ENCODE measurements at regions not wholly inside any gene's neighbourhood (a gene's known extent, or its start where the extent isn't known, plus 50 kb on each side); places are given as distances from the start of the nearest gene placed in this dataset.

- no peak for DNase-seq
Measured at GRCh38 chr3:157700405-157700804, 197.2 kb upstream of the VEPH1 start.

DNA sequence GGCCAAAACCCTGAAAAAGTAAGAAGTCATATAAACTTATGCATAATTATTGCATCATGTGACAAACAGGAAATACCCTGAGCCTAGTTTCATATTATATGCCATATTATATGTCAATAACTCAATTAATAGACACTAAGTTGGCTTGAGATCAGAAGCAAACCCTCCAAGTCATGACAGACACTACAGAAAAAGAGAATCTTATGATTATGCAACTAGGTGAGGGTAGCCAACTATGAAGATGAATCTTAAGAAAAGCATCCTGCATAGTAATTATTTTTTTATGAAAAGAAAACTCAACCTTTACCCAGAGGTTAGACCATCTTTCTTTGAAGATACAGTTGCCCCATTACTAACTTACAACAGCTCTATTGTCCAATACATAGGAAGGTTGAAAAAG is 192.4 kb upstream of the VEPH1 start:
- no peak for DNase-seq

- no peak for DNase-seq
Measured at GRCh38 chr3:157695103-157695502, 191.9 kb upstream of the VEPH1 start.

DNA sequence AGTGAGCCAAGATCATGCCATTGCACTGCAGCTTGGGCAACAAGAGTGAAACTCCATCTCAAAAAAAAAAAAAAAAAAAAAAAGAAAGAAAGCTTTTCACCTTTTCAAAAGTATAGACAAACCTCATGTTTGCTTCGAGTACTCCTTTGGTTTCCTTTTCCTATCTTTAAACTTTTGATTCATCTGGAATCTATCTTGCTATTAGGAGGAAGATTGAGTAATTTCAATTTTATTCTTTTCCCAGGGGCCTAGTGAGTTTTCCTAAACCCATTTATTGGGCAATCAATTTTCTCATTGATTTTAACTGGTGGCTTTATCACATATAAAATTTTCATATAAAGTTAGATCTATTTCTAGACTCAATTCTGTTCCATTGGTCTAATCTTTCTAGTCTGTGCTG is 190.5 kb upstream of the VEPH1 start:
- no peak for DNase-seq

- no peak for DNase-seq
Measured at GRCh38 chr3:157692468-157692867, 189.3 kb upstream of the VEPH1 start.

DNA sequence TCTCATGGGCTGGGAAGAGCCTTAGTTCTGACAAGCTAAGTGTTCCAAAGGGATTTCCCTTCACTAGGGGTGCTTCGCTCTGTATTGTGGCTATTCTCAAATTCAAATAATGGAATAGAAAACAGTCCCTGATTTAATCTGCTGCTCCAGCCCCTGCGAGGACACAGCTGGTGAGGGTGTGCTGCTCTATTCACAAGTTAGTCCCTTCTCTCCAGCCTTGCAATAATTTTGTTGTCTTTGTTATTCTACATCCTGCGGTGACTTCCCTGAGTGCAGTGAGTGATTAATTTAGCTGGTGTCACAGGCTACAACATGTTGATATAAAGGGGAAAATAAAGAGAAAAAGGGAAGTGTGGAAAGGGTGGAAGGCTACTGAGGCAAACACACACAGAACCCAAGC is 180.5 kb upstream of the VEPH1 start:
- DNase-seq = no peak

DNA sequence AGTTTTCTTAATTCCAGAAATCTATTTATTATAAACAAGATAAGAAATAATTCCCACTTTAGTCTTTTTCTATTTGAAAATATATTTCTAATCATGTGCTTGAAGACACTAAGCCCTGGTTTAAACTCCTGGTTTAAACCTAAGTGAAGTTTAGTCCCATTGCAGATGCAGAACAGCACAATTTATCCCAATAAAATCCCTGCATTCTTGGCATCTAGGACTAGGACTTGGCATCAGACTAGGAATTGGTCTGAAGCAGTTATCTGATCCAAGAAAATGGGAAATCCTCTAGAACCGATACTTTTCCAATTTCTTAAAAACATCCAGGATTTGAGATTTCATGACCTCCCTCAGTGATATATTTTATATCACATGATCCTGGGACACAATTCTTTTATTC is 168.8 kb upstream of the VEPH1 start:
- DNase-seq = no peak

DNA sequence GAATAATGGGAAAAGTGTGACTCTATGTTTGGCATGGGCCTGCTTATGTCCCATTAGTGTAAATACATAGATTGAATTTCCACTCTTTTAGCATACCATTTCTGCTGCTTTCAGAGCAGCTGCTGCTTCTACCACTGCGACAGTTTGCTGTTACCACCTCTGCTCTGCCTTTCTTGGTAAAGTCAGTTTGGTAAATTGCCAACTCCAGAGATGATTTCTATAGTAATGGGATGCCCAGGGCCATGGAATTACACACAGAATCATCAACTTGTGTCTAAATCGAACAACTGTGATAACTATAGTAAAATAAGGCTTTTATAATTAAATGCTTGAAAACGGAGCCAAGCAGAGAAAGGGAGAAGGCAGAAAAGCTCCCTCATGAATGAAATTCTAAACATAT is 168.4 kb upstream of the VEPH1 start:
- no peak for DNase-seq

GRCh38 chr3:157669416-157669815 is 166.2 kb upstream of the VEPH1 start:
- DNase-seq = no peak

DNA sequence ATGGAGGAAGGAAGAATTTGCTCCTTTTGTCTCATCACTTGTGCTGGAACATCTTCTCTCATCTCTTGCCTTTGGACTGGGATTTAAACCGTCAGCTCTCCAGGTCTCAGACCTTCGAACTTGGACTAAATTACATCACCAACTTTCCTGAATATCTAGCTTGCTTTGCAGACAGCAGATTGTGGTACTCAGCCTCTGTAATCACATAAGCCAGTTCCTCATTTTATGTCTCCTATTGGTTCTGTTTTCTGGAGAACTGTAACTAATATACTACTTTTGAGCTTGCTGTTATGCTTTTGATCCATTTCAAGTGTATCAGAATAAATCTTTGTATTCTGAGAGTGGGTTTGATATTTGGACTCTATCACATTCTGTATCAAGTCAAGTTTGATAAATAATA is 164.3 kb upstream of the VEPH1 start:
- DNase-seq = no peak

GRCh38 chr3:157662171-157662570 is 159.0 kb upstream of the VEPH1 start:
- no peak for DNase-seq

DNA sequence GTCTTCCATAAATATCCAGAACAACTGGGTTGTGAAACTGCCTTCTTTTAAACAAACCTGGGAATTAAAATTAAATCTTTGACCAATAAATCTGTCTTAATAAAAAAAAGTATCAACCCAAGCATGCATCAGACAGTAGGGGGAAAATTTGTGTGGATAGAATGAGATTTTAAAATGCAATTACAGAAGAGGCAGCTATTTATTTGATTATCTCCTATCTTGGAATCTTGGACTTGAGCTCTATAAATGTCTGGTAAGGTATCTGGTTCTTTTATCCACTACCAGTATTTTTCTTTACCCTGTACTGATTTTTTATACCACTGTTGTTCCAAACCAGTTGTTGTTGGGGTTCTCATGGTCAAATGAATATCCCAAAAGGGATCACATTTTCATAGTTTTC is 157.6 kb upstream of the VEPH1 start:
- no peak for DNase-seq

GRCh38 chr3:157652366-157652765 is 149.2 kb upstream of the VEPH1 start:
- DNase-seq = no peak

- DNase-seq = no peak
Measured at GRCh38 chr3:157650699-157651098, 147.5 kb upstream of the VEPH1 start.

DNA sequence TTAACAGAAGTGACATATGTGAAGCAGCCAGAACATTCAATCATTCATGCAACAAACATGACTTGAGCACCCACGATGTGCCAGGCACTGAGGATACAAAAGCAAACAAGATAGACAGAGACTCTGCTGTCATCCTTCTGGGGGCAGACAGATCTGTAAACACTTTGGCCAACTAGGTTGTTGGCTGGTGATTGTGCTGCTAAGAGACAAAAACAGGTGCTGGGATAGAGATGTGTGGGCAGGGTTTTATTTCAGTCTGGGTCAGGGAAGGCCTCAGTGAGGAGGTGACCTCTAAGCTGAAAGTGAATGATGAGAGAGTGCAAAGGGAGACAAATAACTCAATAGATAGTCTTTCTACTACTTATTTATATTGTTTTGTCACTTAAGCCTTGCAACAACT is 147.0 kb upstream of the VEPH1 start:
- no peak for DNase-seq

DNA sequence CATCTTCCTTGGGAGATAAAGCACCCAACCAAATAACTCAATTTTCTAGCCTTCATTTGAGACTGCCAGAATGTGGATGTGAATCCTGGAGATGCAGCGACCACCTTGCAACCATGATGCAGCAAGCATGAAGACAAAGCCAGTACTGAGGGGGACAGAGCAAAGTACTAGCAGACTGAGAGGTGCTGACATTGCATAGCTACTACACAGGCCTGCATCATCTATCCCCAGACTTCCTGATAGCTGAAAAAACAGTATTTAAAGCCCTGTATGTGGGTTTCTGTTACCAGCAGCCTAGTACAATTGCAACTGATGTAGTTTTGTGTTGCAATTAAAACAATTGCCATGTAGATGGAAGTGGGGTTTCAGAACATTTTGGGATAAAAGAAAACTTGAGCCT is 146.3 kb upstream of the VEPH1 start:
- no peak for DNase-seq

- DNase-seq = no peak
Measured at GRCh38 chr3:157647820-157648219, 144.6 kb upstream of the VEPH1 start.

GRCh38 chr3:157639756-157640426 is 136.7 kb upstream of the VEPH1 start:
- no peak for DNase-seq

- DNase-seq = no peak
Measured at GRCh38 chr3:157637866-157638265, 134.7 kb upstream of the VEPH1 start.

DNA sequence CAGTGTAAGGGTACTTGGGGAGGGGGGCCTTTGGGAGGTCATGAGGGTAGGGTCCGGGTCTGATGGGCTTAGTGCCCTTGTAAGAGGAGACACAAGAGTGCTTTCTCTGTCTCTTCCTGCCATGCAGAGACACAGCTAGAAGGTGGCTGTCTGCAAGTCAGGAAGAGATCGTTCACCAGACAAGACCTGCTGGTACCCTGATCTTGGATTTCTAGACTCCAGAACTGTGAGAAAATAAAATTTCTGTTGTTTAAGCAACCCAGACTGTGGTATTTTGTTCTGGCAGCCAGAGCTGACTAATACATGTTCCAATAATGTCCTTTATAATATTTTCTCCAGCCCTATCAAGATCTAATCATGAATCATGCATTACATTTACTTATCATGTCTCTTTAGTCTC is 130.0 kb upstream of the VEPH1 start:
- DNase-seq = no peak

DNA sequence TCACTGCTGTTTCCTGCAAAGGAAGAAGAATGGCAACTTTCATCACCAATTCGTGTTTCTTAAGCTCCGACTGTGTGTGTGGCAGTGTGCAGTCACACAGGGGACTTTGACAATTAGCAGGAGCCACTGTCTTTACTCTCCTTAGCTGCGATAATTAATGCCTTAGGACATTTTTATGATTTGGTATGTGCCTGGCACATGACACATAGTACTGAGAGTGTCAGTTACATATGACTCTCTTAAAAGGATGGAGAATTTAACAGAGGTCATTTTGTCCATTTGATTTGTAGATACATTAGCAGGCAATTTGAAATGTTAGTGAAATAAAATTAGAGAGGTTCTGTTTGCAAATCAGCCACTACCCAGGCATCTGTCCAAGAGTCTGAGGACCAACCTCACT is 128.9 kb upstream of the VEPH1 start:
- no peak for DNase-seq

GRCh38 chr3:157631478-157631877 is 128.3 kb upstream of the VEPH1 start:
- no peak for DNase-seq

- no peak for DNase-seq
Measured at GRCh38 chr3:157626817-157627216, 123.6 kb upstream of the VEPH1 start.

GRCh38 chr3:157624801-157625200 is 121.6 kb upstream of the VEPH1 start:
- no peak for DNase-seq

- DNase-seq = no peak
Measured at GRCh38 chr3:157618886-157619285, 115.7 kb upstream of the VEPH1 start.
